ENCODE measurements at regions not wholly inside any gene's neighbourhood (a gene's known extent, or its start where the extent isn't known, plus 50 kb on each side); places are given as distances from the start of the nearest gene placed in this dataset.
"Not testable (repeated sequence)": the region's sequence is repeated elsewhere in the genome, so short reads cannot be mapped to it uniquely, and the experiment has no call there.

DNA sequence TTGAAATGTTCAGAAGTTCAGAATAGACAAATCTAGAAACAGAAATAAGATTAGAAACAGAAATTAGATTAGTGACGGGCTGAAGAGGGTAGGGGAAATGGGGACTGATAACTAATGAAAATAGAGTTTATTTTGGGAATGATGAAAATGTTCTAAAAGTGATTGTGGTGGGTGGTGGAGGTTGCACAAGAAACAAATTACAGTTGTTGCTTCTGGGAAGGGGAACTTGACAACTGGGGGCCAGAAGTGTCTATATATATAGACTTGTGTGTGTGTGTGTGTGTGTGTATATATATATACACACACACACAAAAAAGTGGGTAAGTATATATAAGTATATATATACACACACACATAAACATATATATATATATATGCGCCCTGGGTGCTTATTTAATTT, 86.5 kb upstream of the RREB1 start:
- TF ChIP-seq, protein P1, sequence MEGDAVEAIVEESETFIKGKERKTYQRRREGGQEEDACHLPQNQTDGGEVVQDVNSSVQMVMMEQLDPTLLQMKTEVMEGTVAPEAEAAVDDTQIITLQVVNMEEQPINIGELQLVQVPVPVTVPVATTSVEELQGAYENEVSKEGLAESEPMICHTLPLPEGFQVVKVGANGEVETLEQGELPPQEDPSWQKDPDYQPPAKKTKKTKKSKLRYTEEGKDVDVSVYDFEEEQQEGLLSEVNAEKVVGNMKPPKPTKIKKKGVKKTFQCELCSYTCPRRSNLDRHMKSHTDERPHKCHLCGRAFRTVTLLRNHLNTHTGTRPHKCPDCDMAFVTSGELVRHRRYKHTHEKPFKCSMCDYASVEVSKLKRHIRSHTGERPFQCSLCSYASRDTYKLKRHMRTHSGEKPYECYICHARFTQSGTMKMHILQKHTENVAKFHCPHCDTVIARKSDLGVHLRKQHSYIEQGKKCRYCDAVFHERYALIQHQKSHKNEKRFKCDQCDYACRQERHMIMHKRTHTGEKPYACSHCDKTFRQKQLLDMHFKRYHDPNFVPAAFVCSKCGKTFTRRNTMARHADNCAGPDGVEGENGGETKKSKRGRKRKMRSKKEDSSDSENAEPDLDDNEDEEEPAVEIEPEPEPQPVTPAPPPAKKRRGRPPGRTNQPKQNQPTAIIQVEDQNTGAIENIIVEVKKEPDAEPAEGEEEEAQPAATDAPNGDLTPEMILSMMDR (conservative IDR thresholded peaks at IDR 0.05) = no peak
- no peaks in the 10 kb centered on the region for H3K36me3 Mint-ChIP-seq (ENCODE audit: low read depth)
- peaks cover 8% of the 10 kb centered on the region for H3K4me1 Mint-ChIP-seq
- Histone ChIP-seq H3K4me1 (ENCODE audit: control insufficient read depth, insufficient read depth, low read length) (no peaks in the 10 kb centered on the region), H3K4me3 (ENCODE audit: low read length) (no peak overlapping the region), H3K36me3 (ENCODE audit: control insufficient read depth, insufficient read depth, low read length) (no peaks in the 10 kb centered on the region), H3K9ac (ENCODE audit: extremely low read depth, low read length, poor library complexity, severe bottlenecking) (no peak overlapping the region), H3K9me3 (ENCODE audit: control insufficient read depth, low read length) (peaks cover 3% of the 10 kb centered on the region), H3K27ac (ENCODE audit: low read depth, low read length) (no peak overlapping the region), H3K27me3 (ENCODE audit: control insufficient read depth, insufficient read depth, low read length, poor library complexity, severe bottlenecking) (no peaks in the 10 kb centered on the region)
- no peak overlapping the region for H3K4me3 Mint-ChIP-seq
- no peak overlapping the region for H3K27ac Mint-ChIP-seq
- peaks cover 9% of the 10 kb centered on the region for H3K9me3 Mint-ChIP-seq
- no peaks in the 10 kb centered on the region for H3K27me3 Mint-ChIP-seq (ENCODE audit: insufficient read depth)
- WGBS, 2 experiments (ENCODE audit: insufficient coverage in 1 of 2, insufficient read length in 1 of 2) = 98 to 100% methylated on average over 1 of the region's 2 CpGs
- no peak for DNase-seq

DNA sequence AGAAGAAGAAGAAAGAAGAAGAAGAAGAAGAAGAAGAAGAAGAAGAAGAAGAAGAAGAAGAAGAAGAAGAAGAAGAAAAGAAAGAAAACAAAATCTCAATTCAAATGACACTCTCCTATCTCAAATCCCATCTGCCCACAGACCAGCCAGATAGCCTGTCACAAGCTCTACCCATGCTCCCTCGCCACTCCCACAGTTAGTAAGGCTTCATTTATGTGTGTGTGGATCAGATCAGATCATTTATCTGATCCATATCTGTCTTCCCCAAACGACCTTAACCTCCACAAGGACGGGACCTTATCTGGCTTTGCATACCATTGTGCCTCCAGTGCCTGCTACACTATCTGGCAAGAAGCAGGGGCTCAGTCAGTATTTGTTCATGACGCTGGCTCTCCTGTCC, 81.9 kb upstream of the RREB1 start:
- H3K4me1 Mint-ChIP-seq = peaks cover 7% of the 10 kb centered on the region
- H3K27me3 Mint-ChIP-seq (ENCODE audit: insufficient read depth) = peaks cover 6% of the 10 kb centered on the region
- WGBS, 2 experiments (ENCODE audit: insufficient coverage in 1 of 2, insufficient read length in 1 of 2) = 70 to 90% methylated on average over 1 to 4 of the region's 4 CpGs
- Histone ChIP-seq H3K27ac (ENCODE audit: low read depth, low read length) (no peak overlapping the region), H3K4me1 (ENCODE audit: control insufficient read depth, insufficient read depth, low read length) (no peaks in the 10 kb centered on the region), H3K9ac (ENCODE audit: extremely low read depth, low read length, poor library complexity, severe bottlenecking) (no peak overlapping the region), H3K9me3 (ENCODE audit: control insufficient read depth, low read length) (peaks cover 16% of the 10 kb centered on the region), H3K27me3 (ENCODE audit: control insufficient read depth, insufficient read depth, low read length, poor library complexity, severe bottlenecking) (no peaks in the 10 kb centered on the region), H3K4me3 (ENCODE audit: low read length) (peak overlapping the region; percentile 23), H3K36me3 (ENCODE audit: control insufficient read depth, insufficient read depth, low read length) (no peaks in the 10 kb centered on the region)
- no peak overlapping the region for H3K27ac Mint-ChIP-seq
- TF ChIP-seq, protein P1 (conservative IDR thresholded peaks at IDR 0.05) = no peak
- no peak for DNase-seq
- H3K4me3 Mint-ChIP-seq = no peak overlapping the region
- peaks cover 2% of the 10 kb centered on the region for H3K36me3 Mint-ChIP-seq (ENCODE audit: low read depth)
- H3K9me3 Mint-ChIP-seq = peaks cover 27% of the 10 kb centered on the region

DNA sequence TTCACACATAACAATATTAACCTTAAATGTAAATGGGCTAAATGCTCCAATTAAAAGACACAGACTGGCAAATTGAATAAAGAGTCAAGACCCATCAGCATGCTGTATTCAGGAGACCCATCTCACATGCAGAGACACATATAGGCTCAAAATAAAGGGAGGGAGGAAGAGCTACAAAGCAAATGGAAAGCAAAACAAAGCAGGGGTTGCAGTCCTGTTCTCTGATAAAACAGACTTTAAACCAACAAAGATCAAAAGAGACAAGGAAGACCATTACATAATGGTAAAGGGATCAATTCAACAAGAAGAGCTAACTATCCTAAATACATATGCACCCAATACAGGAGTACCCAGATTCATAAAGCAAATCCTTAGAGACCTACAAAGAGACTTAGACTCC, 78.8 kb upstream of the RREB1 start:
- not testable (repeated sequence) for H3K27ac Mint-ChIP-seq; H3K4me1 ChIP-seq (ENCODE audit: control insufficient read depth, insufficient read depth, low read length); H3K36me3 Mint-ChIP-seq (ENCODE audit: low read depth); H3K4me3 Mint-ChIP-seq; H3K36me3 ChIP-seq (ENCODE audit: control insufficient read depth, insufficient read depth, low read length); H3K27me3 ChIP-seq (ENCODE audit: control insufficient read depth, insufficient read depth, low read length, poor library complexity, severe bottlenecking); H3K27me3 Mint-ChIP-seq (ENCODE audit: insufficient read depth); H3K4me1 Mint-ChIP-seq; H3K27ac ChIP-seq (ENCODE audit: low read depth, low read length); H3K9ac ChIP-seq (ENCODE audit: extremely low read depth, low read length, poor library complexity, severe bottlenecking); H3K4me3 ChIP-seq (ENCODE audit: low read length); DNase-seq
- H3K9me3 Mint-ChIP-seq = peaks cover 31% of the 10 kb centered on the region
- H3K9me3 ChIP-seq (ENCODE audit: control insufficient read depth, low read length) = peaks cover 16% of the 10 kb centered on the region

DNA sequence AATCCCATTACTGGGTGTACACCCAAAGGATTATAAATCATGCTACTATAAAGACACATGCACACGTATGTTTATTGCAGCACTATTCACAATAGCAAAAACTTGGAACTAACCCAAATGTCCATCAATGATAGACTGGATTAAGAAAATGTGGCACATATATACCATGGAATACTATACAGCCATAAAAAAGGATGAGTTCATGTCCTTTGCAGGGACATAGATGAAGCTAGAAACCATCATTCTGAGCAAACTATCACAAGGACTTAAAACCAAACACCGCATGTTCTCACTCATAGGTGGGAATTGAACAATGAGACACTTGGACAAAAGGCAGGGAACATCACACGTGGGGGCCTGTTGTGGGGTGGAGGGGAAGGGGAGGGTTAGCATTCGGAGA, 76.8 kb upstream of the RREB1 start:
- H3K36me3 ChIP-seq (ENCODE audit: control insufficient read depth, insufficient read depth, low read length); H3K4me3 ChIP-seq (ENCODE audit: low read length); H3K27ac ChIP-seq (ENCODE audit: low read depth, low read length); H3K27ac Mint-ChIP-seq; DNase-seq; H3K4me1 Mint-ChIP-seq; H3K4me1 ChIP-seq (ENCODE audit: control insufficient read depth, insufficient read depth, low read length); H3K36me3 Mint-ChIP-seq (ENCODE audit: low read depth); H3K27me3 ChIP-seq (ENCODE audit: control insufficient read depth, insufficient read depth, low read length, poor library complexity, severe bottlenecking); H3K4me3 Mint-ChIP-seq; H3K9ac ChIP-seq (ENCODE audit: extremely low read depth, low read length, poor library complexity, severe bottlenecking); H3K27me3 Mint-ChIP-seq (ENCODE audit: insufficient read depth): not testable (repeated sequence)
- H3K9me3 ChIP-seq (ENCODE audit: control insufficient read depth, low read length) = peaks cover 16% of the 10 kb centered on the region
- H3K9me3 Mint-ChIP-seq = peaks cover 25% of the 10 kb centered on the region
- 63 to 80% methylated on average over 1 to 2 of the region's 4 CpGs for WGBS, 2 experiments (ENCODE audit: insufficient coverage in 1 of 2, insufficient read length in 1 of 2)
